Sigmoid colon (tissue), 6 donors: ENCODE measurements at regions not wholly inside any gene's neighbourhood (a gene's known extent, or its start where the extent isn't known, plus 50 kb on each side); places are given as distances from the start of the nearest gene placed in this dataset.

Experiments used
- DNase-seq: peaks from one replicate; pipeline ENCODE4 v3.0.0-alpha.2; 2019
- H3K27ac ChIP-seq, 4 donors: fragments of 200-600 bp; sonication (generic); one replicate each; pipeline ENCODE4 v1.5.1; 2016 to 2019; ENCODE audit warnings: mild to moderate bottlenecking in 1 of 4
- H3K27me3 ChIP-seq, 3 donors: fragments of 200-600 bp; sonication (generic); one replicate each; pipeline ENCODE4 v1.5.1; 2019; ENCODE audit warnings: mild to moderate bottlenecking in 1 of 3
- H3K36me3 ChIP-seq, 4 donors: fragments of 200-600 bp; sonication (generic); one replicate each; pipeline ENCODE4 v1.5.1; 2016 to 2019
- H3K4me1 ChIP-seq, 4 donors: fragments of 200-600 bp; sonication (generic); one replicate each; pipeline ENCODE4 v1.5.1; 2017 to 2019
- H3K4me3 ChIP-seq, 4 donors: fragments of 200-600 bp; sonication (generic); one replicate each; pipeline ENCODE4 v1.5.1; 2017 to 2019; ENCODE audit warnings: mild to moderate bottlenecking in 2 of 4, moderate library complexity in 1 of 4
- H3K9me3 ChIP-seq, 4 donors: fragments of 200-600 bp in 3 of 4; sonication (generic) in 3 of 4; one replicate each; pipeline versions ENCODE4 v1.5.1 to v1.6.1; 2013 to 2019
- EP300 ChIP-seq, 4 donors: sonication (generic); formaldehyde crosslinking; IDR thresholded peaks; one replicate each; pipeline ENCODE4 v1.6.1; 2017; ENCODE audit warnings: antibody characterized with exemption in 4 of 4
- POLR2A ChIP-seq, 2 donors: fragments of 450-650 bp; IDR thresholded peaks; one replicate each; pipeline ENCODE4 v1.6.1; 2016; ENCODE audit warnings: antibody characterized with exemption in 2 of 2, mild to moderate bottlenecking in 2 of 2, moderate library complexity in 2 of 2
- POLR2AphosphoS5 ChIP-seq, 4 donors: sonication (generic); formaldehyde crosslinking; IDR thresholded peaks; one replicate each; pipeline ENCODE4 v1.6.1; 2017; ENCODE audit warnings: antibody characterized with exemption in 4 of 4
- WGBS, 2 donors: extraction: QIAGEN DNeasy Blood & Tissue Kit; methylation state at CpG; one replicate each; pipeline ENCODE4 v1.1.7; 2013; 5-methylcytosine and 5-hydroxymethylcytosine counted together
- intact Hi-C: fragments of 100-400 bp; cut with DNase I; formaldehyde crosslinking; loops from one replicate; pipeline ENCODE4 v1.15.1; 2023
- TF ChIP-seq, protein P1 (sequence below), 4 experiments: fragments of 450-650 bp in 3 of 4; fragments of 200-600 bp in 1 of 4; IDR thresholded peaks; one replicate each; pipeline ENCODE4 v1.5.1; 2016 to 2019; ENCODE audit warnings: antibody characterized with exemption in 4 of 4, mild to moderate bottlenecking in 3 of 4, moderate library complexity in 2 of 4
- donor health status: healthy with polysubstance abuse.
- donor health status: healthy.

- peaks cover 0 to 3% (median 0%) of the 10 kb centered on the region in 4 donors for H3K4me1 ChIP-seq
- TF ChIP-seq POLR2AphosphoS5 (IDR thresholded peaks at IDR 0.05), result no peak
- no peak for TF ChIP-seq EP300 (IDR thresholded peaks at IDR 0.05)
- no peak for TF ChIP-seq POLR2A (IDR thresholded peaks at IDR 0.05)
- TF ChIP-seq, protein P1, sequence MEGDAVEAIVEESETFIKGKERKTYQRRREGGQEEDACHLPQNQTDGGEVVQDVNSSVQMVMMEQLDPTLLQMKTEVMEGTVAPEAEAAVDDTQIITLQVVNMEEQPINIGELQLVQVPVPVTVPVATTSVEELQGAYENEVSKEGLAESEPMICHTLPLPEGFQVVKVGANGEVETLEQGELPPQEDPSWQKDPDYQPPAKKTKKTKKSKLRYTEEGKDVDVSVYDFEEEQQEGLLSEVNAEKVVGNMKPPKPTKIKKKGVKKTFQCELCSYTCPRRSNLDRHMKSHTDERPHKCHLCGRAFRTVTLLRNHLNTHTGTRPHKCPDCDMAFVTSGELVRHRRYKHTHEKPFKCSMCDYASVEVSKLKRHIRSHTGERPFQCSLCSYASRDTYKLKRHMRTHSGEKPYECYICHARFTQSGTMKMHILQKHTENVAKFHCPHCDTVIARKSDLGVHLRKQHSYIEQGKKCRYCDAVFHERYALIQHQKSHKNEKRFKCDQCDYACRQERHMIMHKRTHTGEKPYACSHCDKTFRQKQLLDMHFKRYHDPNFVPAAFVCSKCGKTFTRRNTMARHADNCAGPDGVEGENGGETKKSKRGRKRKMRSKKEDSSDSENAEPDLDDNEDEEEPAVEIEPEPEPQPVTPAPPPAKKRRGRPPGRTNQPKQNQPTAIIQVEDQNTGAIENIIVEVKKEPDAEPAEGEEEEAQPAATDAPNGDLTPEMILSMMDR (IDR thresholded peaks at IDR 0.05), result no peak
- H3K27me3 ChIP-seq, result no peaks in the 10 kb centered on the region
- intact Hi-C loops, result no loop called here
- DNase-seq, result no peak
- H3K36me3 ChIP-seq, result no peaks in the 10 kb centered on the region
- H3K9me3 ChIP-seq, result no peaks in the 10 kb centered on the region
- H3K4me3 ChIP-seq, result no peak overlapping the region
- H3K27ac ChIP-seq, result no peak overlapping the region
- 62 to 77% methylated on average over 3 of the region's 3 CpGs for WGBS, 2 donors
These were observed 134.0 kb upstream of the SEMA3D start for GRCh38 chr7:85320699-85321476.

- Histone ChIP-seq H3K9me3 (no peaks in the 10 kb centered on the region), H3K36me3 (no peaks in the 10 kb centered on the region), H3K27ac (no peak overlapping the region), H3K27me3 (no peaks in the 10 kb centered on the region), H3K4me1 (peaks cover 0 to 3% (median 0%) of the 10 kb centered on the region in 4 donors), H3K4me3 (no peak overlapping the region)
- 65 to 66% methylated on average over 2 of the region's 2 CpGs for WGBS, 2 donors
- TF ChIP-seq, protein P1 (IDR thresholded peaks at IDR 0.05), result no peak
- no peak for TF ChIP-seq POLR2AphosphoS5 (IDR thresholded peaks at IDR 0.05)
- TF ChIP-seq EP300 (IDR thresholded peaks at IDR 0.05), result no peak
- TF ChIP-seq POLR2A (IDR thresholded peaks at IDR 0.05), result no peak
- DNase-seq, result no peak
- intact Hi-C loops, result no loop called here
These were observed 129.6 kb upstream of the SEMA3D start for GRCh38 chr7:85316489-85316888.

GRCh38 chr7:85310301-85310700 is 123.4 kb upstream of the SEMA3D start:
- intact Hi-C loops, result no loop called here
- DNase-seq, result no peak
- Histone ChIP-seq H3K4me3 (no peak overlapping the region), H3K4me1 (no peaks in the 10 kb centered on the region), H3K36me3 (no peaks in the 10 kb centered on the region), H3K27ac (no peak overlapping the region), H3K9me3 (no peaks in the 10 kb centered on the region), H3K27me3 (no peaks in the 10 kb centered on the region)
- WGBS, 2 donors, result 71 to 81% methylated on average over 1 of the region's 1 CpG
- TF ChIP-seq POLR2AphosphoS5 (IDR thresholded peaks at IDR 0.05) (no peak), POLR2A (IDR thresholded peaks at IDR 0.05) (no peak), EP300 (IDR thresholded peaks at IDR 0.05) (no peak)
- TF ChIP-seq, protein P1 (IDR thresholded peaks at IDR 0.05), result no peak

DNA sequence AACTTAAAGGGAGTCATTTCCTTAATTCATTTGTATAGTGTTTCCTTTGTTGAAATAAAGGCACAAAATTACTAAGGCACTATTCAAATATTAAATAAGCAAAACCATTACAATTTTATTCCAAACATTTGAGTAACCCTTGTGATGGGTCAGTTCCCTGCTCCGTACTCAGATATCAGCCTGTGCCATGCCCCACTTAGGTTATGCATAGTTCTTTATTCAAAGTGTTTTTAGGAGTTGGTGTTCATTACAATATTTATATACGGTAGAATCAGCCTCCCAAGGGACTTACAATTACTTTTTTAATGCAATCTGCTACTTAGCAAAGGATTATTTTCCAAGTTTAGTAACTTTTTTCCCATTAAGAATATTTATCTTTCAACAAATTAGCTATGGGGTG is 119.3 kb upstream of the SEMA3D start:
- intact Hi-C loops, result no loop called here

More for the DNA sequence above, 119.3 kb upstream of the SEMA3D start:
- Histone ChIP-seq H3K4me3 (no peak overlapping the region), H3K27me3 (no peaks in the 10 kb centered on the region), H3K27ac (no peak overlapping the region), H3K36me3 (no peaks in the 10 kb centered on the region), H3K9me3 (no peaks in the 10 kb centered on the region), H3K4me1 (no peaks in the 10 kb centered on the region)
- DNase-seq, result no peak
- WGBS, 2 donors, result 43% methylated on average over 2 of the region's 2 CpGs
- TF ChIP-seq POLR2AphosphoS5 (IDR thresholded peaks at IDR 0.05) (no peak), EP300 (IDR thresholded peaks at IDR 0.05) (no peak), POLR2A (IDR thresholded peaks at IDR 0.05) (no peak)
- TF ChIP-seq, protein P1 (IDR thresholded peaks at IDR 0.05), result no peak
